HepG2 (cell line): ENCODE measurements at regions not wholly inside any gene's neighbourhood (a gene's known extent, or its start where the extent isn't known, plus 50 kb on each side); places are given as distances from the start of the nearest gene placed in this dataset.

Experiments used
- ATAC-seq: fragments of 200-7000 bp; cut with Tn5 transposase; 3 replicates; pipeline ENCODE4 v1.9.1; 2020; ENCODE audit warnings: mild to moderate bottlenecking, moderate library complexity
- BruUV-seq: library from RNA; stranded (reverse); fragments of 400-500 nt; replicated peaks from 2 replicates; lab custom pipeline; 2021; lab: Mats Ljungman, UMichigan
- CTCF ChIA-PET: fragments of 300-600 bp; formaldehyde crosslinking; extraction: SDS; loops from one replicate; lab custom pipeline; 2021; ENCODE audit warnings: low total read pairs, inconsistent platforms, low intra/inter-chr PET ratio; lab: Yijun Ruan, JAX
- POLR2A ChIA-PET: fragments of 350-600 bp; sonication (Branson Sonifier 250); formaldehyde crosslinking; loops from one replicate; lab custom pipeline; 2020; ENCODE audit warnings: antibody characterized with exemption, inconsistent platforms; lab: Yijun Ruan, JAX
- DNase-seq: peaks from one replicate; pipeline ENCODE4 v3.0.0-alpha.2; 2015; ENCODE audit warnings: low spot score
- FAIRE-seq: peaks from 3 replicates; lab custom pipeline; 2011; peaks lifted over from hg19 to GRCh38; lab: Jason Lieb, UNC
- H2AFZ ChIP-seq: one replicate; pipeline ENCODE4 v1.6.1; 2011; ENCODE audit warnings: low read length, inconsistent platforms
- H3K27ac ChIP-seq: fragments of 300-600 bp; 3 replicates; pipeline ENCODE4 v1.8.0; 2011; ENCODE audit warnings: mixed run types, mild to moderate bottlenecking, mixed read lengths, low read length, inconsistent platforms; ENCODE audit not compliant: insufficient read depth; ENCODE audit errors: extremely low read length
- H3K27me3 ChIP-seq, 2 experiments: fragments of 200-600 bp in 1 of 2; 2 replicates in 1 of 2; 3 replicates in 1 of 2; pipeline versions ENCODE4 v1.6.0 to v1.8.0; 2011; ENCODE audit warnings: low read length in 2 of 2, mild to moderate bottlenecking in 2 of 2, moderate library complexity in 2 of 2, inconsistent platforms in 1 of 2; ENCODE audit not compliant: insufficient read depth in 2 of 2, control insufficient read depth in 1 of 2
- H3K36me3 ChIP-seq, 2 experiments: fragments of 200-600 bp in 1 of 2; replicated peaks in 1 of 2; 2 replicates in 1 of 2; 3 replicates in 1 of 2; pipeline versions ENCODE4 v1.5.1 to v1.8.0; 2011; ENCODE audit warnings: low read length in 2 of 2, inconsistent platforms in 1 of 2; ENCODE audit not compliant: insufficient read depth in 2 of 2, control insufficient read depth in 1 of 2
- H3K4me1 ChIP-seq: 2 replicates; pipeline ENCODE4 v1.5.1; 2012; ENCODE audit warnings: low read length, inconsistent platforms; ENCODE audit not compliant: insufficient read depth
- H3K4me2 ChIP-seq: 2 replicates; pipeline ENCODE4 v1.6.0; 2011; ENCODE audit warnings: low read depth, low read length, inconsistent platforms
- H3K4me3 ChIP-seq, 3 experiments: fragments of 200-600 bp in 1 of 3; sonication (generic), shearing (Covaris generic) in 1 of 3; replicated peaks in 1 of 3; 2 replicates each; pipeline ENCODE4 v1.5.1; 2011 to 2016; ENCODE audit warnings: low read length in 3 of 3, inconsistent platforms in 2 of 3, low read depth in 2 of 3, mild to moderate bottlenecking in 2 of 3, control low read depth in 1 of 3, mixed read lengths in 1 of 3; ENCODE audit not compliant: insufficient read depth in 1 of 3
- H3K79me2 ChIP-seq: one replicate; pipeline ENCODE4 v1.6.1; 2011; ENCODE audit warnings: low read length, inconsistent platforms; ENCODE audit not compliant: insufficient read depth
- H3K9ac ChIP-seq: 2 replicates; pipeline ENCODE4 v1.6.0; 2011; ENCODE audit warnings: mild to moderate bottlenecking, low read depth, low read length, inconsistent platforms; ENCODE audit not compliant: insufficient read depth
- H3K9me3 ChIP-seq: 2 replicates; pipeline ENCODE4 v1.5.1; 2012; ENCODE audit warnings: mild to moderate bottlenecking, low read length
- H4K20me1 ChIP-seq: 2 replicates; pipeline ENCODE4 v1.6.0; 2011; ENCODE audit warnings: inconsistent platforms, mild to moderate bottlenecking, low read length, moderate library complexity; ENCODE audit not compliant: insufficient read depth
- CREM ChIP-seq, 2 experiments: sonication (generic) in 1 of 2; formaldehyde crosslinking in 1 of 2; IDR thresholded peaks; 2 replicates each; pipeline versions ENCODE4 v1.4.0 to v1.6.1; 2016 to 2020; ENCODE audit warnings: antibody characterized with exemption in 1 of 2, mild to moderate bottlenecking in 1 of 2, missing genetic modification reagents in 1 of 2
- EEA1 ChIP-seq: sonication (generic); formaldehyde crosslinking; IDR thresholded peaks from 2 replicates; pipeline ENCODE4 v1.5.1; 2020; ENCODE audit warnings: mild to moderate bottlenecking, missing genetic modification reagents, borderline replicate concordance
- HBP1 ChIP-seq: IDR thresholded peaks from 2 replicates; pipeline ENCODE4 v1.6.1; 2016; ENCODE audit warnings: low read depth, control low read depth
- NKX3-1 ChIP-seq: sonication (generic); formaldehyde crosslinking; IDR thresholded peaks from 2 replicates; pipeline ENCODE4 v1.5.0; 2020; ENCODE audit warnings: missing genetic modification reagents
- NRL ChIP-seq: sonication (generic); formaldehyde crosslinking; IDR thresholded peaks from 2 replicates; pipeline ENCODE4 v1.5.0; 2020; ENCODE audit warnings: missing genetic modification reagents, mild to moderate bottlenecking, moderate library complexity, borderline replicate concordance
- RORA ChIP-seq: sonication (generic); formaldehyde crosslinking; IDR thresholded peaks from 2 replicates; pipeline ENCODE4 v1.5.0; 2020; ENCODE audit warnings: mild to moderate bottlenecking, missing genetic modification reagents, moderate library complexity
- SMARCC2 ChIP-seq: fragments of 450-650 bp; IDR thresholded peaks from 2 replicates; pipeline ENCODE4 v1.6.1; 2017; ENCODE audit warnings: antibody characterized with exemption, mild to moderate bottlenecking
- SRY ChIP-seq: sonication (generic); formaldehyde crosslinking; IDR thresholded peaks from 2 replicates; pipeline ENCODE4 v1.8.0; 2022; ENCODE audit warnings: mild to moderate bottlenecking, missing genetic modification reagents
- ZNF382 ChIP-seq: sonication (generic); formaldehyde crosslinking; IDR thresholded peaks from 2 replicates; pipeline ENCODE4 v1.5.0; 2020; ENCODE audit warnings: missing genetic modification reagents, mild to moderate bottlenecking, borderline replicate concordance
- ZNF549 ChIP-seq: sonication (generic); formaldehyde crosslinking; IDR thresholded peaks from 2 replicates; pipeline ENCODE4 v1.5.0; 2020; ENCODE audit warnings: missing genetic modification reagents
- WGBS: methylation state at CpG from one replicate; pipeline ENCODE4 v1.1.6; 2017; ENCODE audit warnings: low lambda C conversion rate; 5-methylcytosine and 5-hydroxymethylcytosine counted together
- in situ Hi-C: cut with HindIII; loops from 2 replicates; pipeline ENCODE4 v1.10.0; 2017; ENCODE audit warnings: low pct_unique_long_range_greater_than_20kb; ENCODE audit not compliant: extremely low pct_ligation_motif_present
- intact Hi-C: fragments of 100-400 bp; cut with micrococcal nuclease; formaldehyde crosslinking; loops from one replicate; pipeline ENCODE4 v1.10.0; 2022; ENCODE audit not compliant: unreplicated experiment
- TF ChIP-seq, protein P1 (sequence below): IDR thresholded peaks from 2 replicates; pipeline ENCODE4 v1.6.1; 2016; ENCODE audit warnings: missing compliant biosample characterization, missing genetic modification reagents, borderline replicate concordance
- TF ChIP-seq, protein P2 (sequence below): sonication (generic); formaldehyde crosslinking; IDR thresholded peaks from 2 replicates; pipeline ENCODE4; 2020; ENCODE audit warnings: missing genetic modification reagents, mild to moderate bottlenecking, borderline replicate concordance

DNA sequence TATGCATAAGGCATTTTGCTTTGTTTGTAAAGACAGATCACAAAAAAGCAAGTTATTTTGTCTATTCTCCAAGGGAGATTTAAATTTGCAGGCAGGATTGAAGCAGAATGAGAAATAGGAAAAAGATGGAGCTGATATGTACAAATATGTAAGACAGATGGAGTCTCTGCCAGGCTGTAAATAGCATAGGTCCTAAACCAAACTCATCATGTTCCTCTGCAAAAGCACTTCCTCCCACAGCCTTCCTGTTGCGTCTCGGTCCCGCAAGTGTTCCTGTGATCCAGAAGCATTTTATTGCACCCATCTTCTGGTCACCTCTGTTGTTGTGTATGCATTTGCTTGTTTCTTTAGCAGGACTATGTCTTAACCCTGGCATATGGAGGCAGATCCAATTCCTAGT, 95.7 kb upstream of the CLDN10 start:
- ChIA-PET CTCF (no interaction called here), POLR2A (no interaction called here)
- FAIRE-seq = no peak

GRCh38 chr13:95457294-95457693, 95.2 kb upstream of the CLDN10 start:
- POLR2A ChIA-PET = no interaction called here
- Histone ChIP-seq H3K27ac (no peak overlapping the region), H3K27me3 (no peaks in the 10 kb centered on the region), H3K36me3 (no peaks in the 10 kb centered on the region), H3K4me2 (no peak overlapping the region), H2AFZ (no peak overlapping the region), H3K9me3 (peaks cover 16% of the 10 kb centered on the region; the same call in 1 of the 2 replicates), H3K79me2 (no peaks in the 10 kb centered on the region), H4K20me1 (no peaks in the 10 kb centered on the region), H3K4me1 (no peaks in the 10 kb centered on the region), H3K9ac (no peak overlapping the region), H3K4me3 (no peak overlapping the region)
- BruUV-seq = no TSS peak
- ATAC-seq (no peak), FAIRE-seq (no peak), DNase-seq (no peak)
- in situ Hi-C loops = no loop called here
- WGBS = 0% methylated on average over 4 of the region's 4 CpGs
- intact Hi-C loops = no loop called here
- CTCF ChIA-PET = no interaction called here
- no peak for TF ChIP-seq CREM (IDR thresholded peaks at IDR 0.05)
- TF ChIP-seq CREM (CRISPR knock-in tag; IDR thresholded peaks at IDR 0.05) = no peak
- no peak for TF ChIP-seq SRY (CRISPR knock-in tag)
- TF ChIP-seq ZNF382 (CRISPR knock-in tag) = no peak
- no peak for TF ChIP-seq NRL (CRISPR knock-in tag)
- TF ChIP-seq, protein P1, sequence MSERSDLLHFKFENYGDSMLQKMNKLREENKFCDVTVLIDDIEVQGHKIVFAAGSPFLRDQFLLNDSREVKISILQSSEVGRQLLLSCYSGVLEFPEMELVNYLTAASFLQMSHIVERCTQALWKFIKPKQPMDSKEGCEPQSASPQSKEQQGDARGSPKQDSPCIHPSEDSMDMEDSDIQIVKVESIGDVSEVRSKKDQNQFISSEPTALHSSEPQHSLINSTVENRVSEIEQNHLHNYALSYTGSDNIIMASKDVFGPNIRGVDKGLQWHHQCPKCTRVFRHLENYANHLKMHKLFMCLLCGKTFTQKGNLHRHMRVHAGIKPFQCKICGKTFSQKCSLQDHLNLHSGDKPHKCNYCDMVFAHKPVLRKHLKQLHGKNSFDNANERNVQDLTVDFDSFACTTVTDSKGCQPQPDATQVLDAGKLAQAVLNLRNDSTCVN (CRISPR knock-in tag) = no peak
- no peak for TF ChIP-seq NKX3-1
- no peak for TF ChIP-seq HBP1 (CRISPR knock-in tag)
- no peak for TF ChIP-seq SMARCC2

More for the DNA sequence above, 95.7 kb upstream of the CLDN10 start:
- DNase-seq (no peak), ATAC-seq (no peak)
- Histone ChIP-seq H3K4me2 (no peak overlapping the region), H3K27ac (no peak overlapping the region), H3K27me3 (no peaks in the 10 kb centered on the region; a peak in 1 of 5 replicates), H3K79me2 (no peaks in the 10 kb centered on the region), H2AFZ (no peak overlapping the region), H3K4me3 (no peak overlapping the region), H3K9ac (no peak overlapping the region), H4K20me1 (no peaks in the 10 kb centered on the region), H3K36me3 (no peaks in the 10 kb centered on the region), H3K9me3 (peaks cover 16% of the 10 kb centered on the region; the same call in 1 of the 2 replicates), H3K4me1 (no peaks in the 10 kb centered on the region)
- no TSS peak for BruUV-seq
- in situ Hi-C loops = no loop called here
- intact Hi-C loops = no loop called here
- 79% methylated on average over 3 of the region's 3 CpGs for WGBS
- TF ChIP-seq RORA (CRISPR knock-in tag) (no peak), EEA1 (CRISPR knock-in tag) (no peak), ZNF549 (CRISPR knock-in tag) (no peak)
- TF ChIP-seq, protein P2, sequence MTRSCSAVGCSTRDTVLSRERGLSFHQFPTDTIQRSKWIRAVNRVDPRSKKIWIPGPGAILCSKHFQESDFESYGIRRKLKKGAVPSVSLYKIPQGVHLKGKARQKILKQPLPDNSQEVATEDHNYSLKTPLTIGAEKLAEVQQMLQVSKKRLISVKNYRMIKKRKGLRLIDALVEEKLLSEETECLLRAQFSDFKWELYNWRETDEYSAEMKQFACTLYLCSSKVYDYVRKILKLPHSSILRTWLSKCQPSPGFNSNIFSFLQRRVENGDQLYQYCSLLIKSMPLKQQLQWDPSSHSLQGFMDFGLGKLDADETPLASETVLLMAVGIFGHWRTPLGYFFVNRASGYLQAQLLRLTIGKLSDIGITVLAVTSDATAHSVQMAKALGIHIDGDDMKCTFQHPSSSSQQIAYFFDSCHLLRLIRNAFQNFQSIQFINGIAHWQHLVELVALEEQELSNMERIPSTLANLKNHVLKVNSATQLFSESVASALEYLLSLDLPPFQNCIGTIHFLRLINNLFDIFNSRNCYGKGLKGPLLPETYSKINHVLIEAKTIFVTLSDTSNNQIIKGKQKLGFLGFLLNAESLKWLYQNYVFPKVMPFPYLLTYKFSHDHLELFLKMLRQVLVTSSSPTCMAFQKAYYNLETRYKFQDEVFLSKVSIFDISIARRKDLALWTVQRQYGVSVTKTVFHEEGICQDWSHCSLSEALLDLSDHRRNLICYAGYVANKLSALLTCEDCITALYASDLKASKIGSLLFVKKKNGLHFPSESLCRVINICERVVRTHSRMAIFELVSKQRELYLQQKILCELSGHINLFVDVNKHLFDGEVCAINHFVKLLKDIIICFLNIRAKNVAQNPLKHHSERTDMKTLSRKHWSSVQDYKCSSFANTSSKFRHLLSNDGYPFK (CRISPR knock-in tag) = no peak
